Activated T-helper 1 cell treated with anti-CD3 and anti-CD28 coated beads, Interleukin-12 subunit alpha, Interleukin-12 subunit beta, Interleukin-2, Interleukin-4 antibody, amounts not matched to agents 30 ng/mL and 10 ng/mL and 1 ng/mL, durations not matched to agents 14 hours and 24 hours and 36 hours (primary cell): ENCODE measurements at regions not wholly inside any gene's neighbourhood (a gene's known extent, or its start where the extent isn't known, plus 50 kb on each side); places are given as distances from the start of the nearest gene placed in this dataset.

Source experiments
- DNase-seq: peaks from one replicate; pipeline ENCODE4 v3.0.0; 2021; ENCODE audit warnings: low spot score
- H3K27ac Mint-ChIP-seq: one replicate; pipeline ENCODE4 v1.8.0; 2021; ENCODE audit warnings: mild to moderate bottlenecking, mixed read lengths
- H3K27me3 Mint-ChIP-seq: one replicate; pipeline ENCODE4 v1.8.0; 2022; ENCODE audit warnings: mild to moderate bottlenecking, moderate library complexity, mixed read lengths; ENCODE audit not compliant: insufficient read depth
- H3K36me3 Mint-ChIP-seq: one replicate; pipeline ENCODE4 v1.8.0; 2021; ENCODE audit warnings: low read depth, mixed read lengths
- H3K4me1 Mint-ChIP-seq: one replicate; pipeline ENCODE4 v1.8.0; 2021; ENCODE audit warnings: low read depth, mixed read lengths
- H3K4me3 Mint-ChIP-seq: one replicate; pipeline ENCODE4 v1.8.0; 2021; ENCODE audit warnings: mild to moderate bottlenecking, moderate library complexity, mixed read lengths
- H3K9me3 Mint-ChIP-seq: one replicate; pipeline ENCODE4 v1.8.0; 2021; ENCODE audit warnings: mixed read lengths
- intact Hi-C: fragments of 100-400 bp; cut with micrococcal nuclease; formaldehyde crosslinking; loops from one replicate; pipeline ENCODE4 v1.15.1; 2024

DNA sequence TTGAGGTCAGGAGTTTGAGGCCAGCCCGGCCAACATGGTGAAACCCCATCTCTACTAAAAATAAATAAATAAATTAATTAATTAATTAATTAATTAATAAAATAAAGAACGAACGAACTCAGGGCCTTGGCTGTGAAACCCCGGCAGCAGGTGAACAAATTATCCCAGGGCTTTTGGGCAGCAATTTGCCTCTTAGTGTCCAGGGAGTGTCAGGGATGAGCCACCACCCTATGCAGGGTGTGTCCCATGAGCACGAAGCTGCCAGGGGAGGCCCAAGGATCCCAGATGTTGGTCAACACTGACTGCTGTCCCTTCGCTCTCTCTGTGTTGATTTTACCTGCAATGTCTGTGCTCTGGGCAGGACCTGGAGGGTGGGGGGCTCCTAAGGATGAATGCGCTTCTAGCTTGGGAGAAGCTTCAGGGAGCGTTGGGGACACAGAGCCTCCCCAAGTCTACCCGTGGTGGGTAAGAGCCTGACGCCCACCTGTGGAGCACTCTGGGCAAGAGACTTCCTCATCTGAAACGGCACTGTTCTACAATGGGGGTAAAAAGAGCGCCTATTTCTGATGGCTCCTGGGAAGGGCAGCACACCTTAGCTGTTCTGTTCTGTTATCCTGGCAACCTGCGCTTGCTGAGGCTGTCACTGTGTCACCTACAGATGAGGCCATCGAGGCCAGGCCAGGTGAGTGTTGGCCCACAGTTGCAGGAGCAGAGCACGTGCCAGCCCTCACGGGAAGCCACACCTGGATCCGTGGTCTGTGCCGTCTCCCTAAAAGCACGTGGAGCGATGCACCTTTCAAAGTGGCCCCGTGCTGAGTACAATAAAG is 125.5 kb upstream of the CDH4 start:
- Mint-ChIP-seq H3K9me3 (no peaks in the 10 kb centered on the region), H3K4me1 (no peaks in the 10 kb centered on the region), H3K36me3 (no peaks in the 10 kb centered on the region), H3K4me3 (no peak overlapping the region), H3K27me3 (peaks cover 1% of the 10 kb centered on the region), H3K27ac (no peak overlapping the region)
- DNase-seq: no peak
- intact Hi-C loops: no loop called here

DNA sequence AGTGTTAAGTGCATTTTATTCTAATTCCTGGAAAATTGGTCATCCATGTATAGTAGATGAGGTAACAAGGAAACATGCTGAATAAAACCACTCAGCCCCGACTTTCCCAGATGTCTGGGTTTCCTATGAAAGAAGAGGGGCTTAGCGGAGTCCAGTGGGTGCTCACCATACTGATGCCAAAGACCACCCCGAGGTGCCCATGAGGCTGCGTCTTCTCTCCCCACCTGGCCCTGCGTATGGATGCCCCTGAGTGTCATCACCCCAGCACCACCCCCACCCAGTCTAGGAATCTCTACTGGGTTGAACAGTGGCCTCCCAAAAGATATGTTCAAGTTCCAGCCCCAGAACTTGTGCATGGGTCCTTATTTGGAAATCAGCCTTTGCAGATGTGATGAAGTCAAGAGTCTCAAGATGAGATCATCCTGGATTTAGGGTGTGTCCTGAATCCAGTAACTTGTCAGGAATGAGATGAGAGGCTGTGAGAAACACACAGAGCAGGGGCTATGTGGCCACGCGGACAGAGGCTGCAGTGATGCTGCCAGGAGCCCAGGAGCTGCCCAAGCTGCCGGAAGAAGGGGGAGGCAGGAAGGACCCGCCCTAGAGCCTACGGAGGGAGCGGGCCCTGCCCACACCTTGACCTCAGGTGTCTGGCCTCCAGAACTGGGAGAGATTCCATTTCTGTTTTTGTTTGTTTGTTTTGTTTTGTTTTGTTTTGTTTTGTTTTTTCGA is 124.6 kb upstream of the CDH4 start:
- Mint-ChIP-seq H3K27me3 (no peaks in the 10 kb centered on the region), H3K4me3 (no peak overlapping the region), H3K4me1 (no peaks in the 10 kb centered on the region), H3K27ac (no peak overlapping the region), H3K36me3 (no peaks in the 10 kb centered on the region), H3K9me3 (no peaks in the 10 kb centered on the region)
- no peak for DNase-seq
- intact Hi-C loops: no loop called here

DNA sequence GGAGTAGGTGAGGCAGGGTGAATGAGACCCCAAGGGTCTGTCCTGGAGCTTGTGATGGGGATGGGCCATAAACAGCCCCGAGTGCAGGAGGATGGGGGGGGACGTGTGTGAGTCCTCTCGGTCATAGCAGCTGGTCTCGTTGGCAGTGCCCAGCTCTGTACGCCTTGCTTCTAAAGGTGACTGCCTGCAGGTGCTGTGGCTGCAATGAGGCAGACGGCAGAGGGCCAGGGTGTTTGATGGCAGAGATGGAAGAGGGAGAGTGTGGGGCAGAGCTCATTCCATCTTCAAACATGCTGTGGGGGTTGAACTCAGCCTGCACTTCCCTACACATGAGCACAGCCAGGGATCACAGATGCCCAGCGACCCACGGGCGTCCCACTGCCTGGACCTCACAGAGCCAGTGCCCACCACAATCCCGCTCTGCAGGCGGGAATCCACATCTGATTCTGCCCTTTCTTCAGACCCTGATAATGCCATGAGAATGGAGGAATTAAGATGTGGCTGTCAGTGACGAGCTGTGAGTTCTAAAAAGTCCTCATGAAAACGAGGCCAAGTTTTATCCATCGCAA is 123.3 kb upstream of the CDH4 start:
- no peaks in the 10 kb centered on the region for H3K9me3 Mint-ChIP-seq
- DNase-seq: no peak
- intact Hi-C loops: no loop called here
- no peaks in the 10 kb centered on the region for H3K27me3 Mint-ChIP-seq
- H3K36me3 Mint-ChIP-seq: no peaks in the 10 kb centered on the region
- H3K27ac Mint-ChIP-seq: no peak overlapping the region
- H3K4me3 Mint-ChIP-seq: no peak overlapping the region
- no peaks in the 10 kb centered on the region for H3K4me1 Mint-ChIP-seq

DNA sequence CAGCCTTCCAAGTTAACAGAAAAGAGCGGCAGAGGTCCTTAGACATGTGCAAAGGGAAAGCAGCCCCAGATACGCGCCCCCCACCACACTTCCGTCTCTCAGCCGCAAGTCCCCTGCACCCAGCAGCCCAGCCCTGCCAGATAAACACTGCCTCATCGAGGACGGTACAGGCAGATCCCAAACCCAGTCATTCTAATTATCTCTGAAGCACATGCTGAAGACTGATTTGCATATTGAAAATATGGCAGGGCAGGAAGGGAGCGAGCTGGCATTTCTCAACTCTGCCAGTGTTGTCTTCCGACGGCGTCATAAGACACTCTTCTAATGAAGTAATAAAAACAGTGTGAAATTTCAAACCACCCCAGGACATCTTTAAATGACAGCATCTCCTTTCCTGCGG is 122.8 kb upstream of the CDH4 start:
- Mint-ChIP-seq H3K27ac (no peak overlapping the region), H3K36me3 (no peaks in the 10 kb centered on the region), H3K4me1 (no peaks in the 10 kb centered on the region), H3K27me3 (no peaks in the 10 kb centered on the region), H3K4me3 (no peak overlapping the region), H3K9me3 (no peaks in the 10 kb centered on the region)
- intact Hi-C loops: no loop called here
- DNase-seq: no peak

DNA sequence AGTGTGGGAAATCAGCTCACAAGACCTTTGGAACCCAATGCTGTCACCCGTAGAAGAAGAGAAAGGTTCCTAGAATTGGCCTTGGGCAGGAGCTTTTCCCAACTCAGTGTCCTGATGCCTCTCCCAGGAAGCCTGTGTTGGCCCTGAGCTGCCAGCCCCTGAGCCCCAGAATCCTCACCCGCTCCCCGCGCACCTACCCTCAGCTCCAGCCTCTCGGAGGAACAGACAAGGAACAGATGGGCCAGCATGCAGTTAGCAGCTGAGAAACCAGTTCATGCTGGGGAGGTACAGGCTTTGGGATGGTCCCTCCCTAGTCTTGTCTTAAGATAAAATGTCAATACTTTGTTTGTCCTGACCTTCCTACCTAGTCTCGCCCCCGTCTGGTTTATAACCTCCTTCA is 121.9 kb upstream of the CDH4 start:
- no peaks in the 10 kb centered on the region for H3K27me3 Mint-ChIP-seq
- no peaks in the 10 kb centered on the region for H3K4me1 Mint-ChIP-seq
- intact Hi-C loops: no loop called here
- no peaks in the 10 kb centered on the region for H3K36me3 Mint-ChIP-seq
- DNase-seq: no peak
- no peak overlapping the region for H3K4me3 Mint-ChIP-seq
- no peak overlapping the region for H3K27ac Mint-ChIP-seq
- H3K9me3 Mint-ChIP-seq: no peaks in the 10 kb centered on the region

DNA sequence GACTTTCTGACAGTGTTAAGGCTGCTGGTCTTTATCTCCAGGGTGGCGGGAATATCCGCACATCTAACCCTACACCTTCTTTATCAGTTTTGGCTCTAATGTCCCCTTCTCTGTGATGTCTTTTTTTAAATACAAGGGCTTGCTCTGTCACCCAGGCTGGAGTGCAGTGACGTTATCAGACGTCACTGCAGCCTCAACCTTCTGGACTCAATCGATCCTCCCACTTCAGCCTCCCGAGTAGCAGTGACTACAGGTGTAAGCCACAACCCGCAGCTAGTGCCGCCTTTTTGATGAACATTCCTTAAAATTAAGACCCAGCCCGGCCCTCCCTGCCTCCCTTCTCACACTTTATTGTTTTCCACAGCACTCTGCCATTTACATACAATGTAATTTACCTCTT is 120.1 kb upstream of the CDH4 start:
- intact Hi-C loops: no loop called here
- Mint-ChIP-seq H3K27me3 (no peaks in the 10 kb centered on the region), H3K9me3 (no peaks in the 10 kb centered on the region), H3K27ac (no peak overlapping the region), H3K4me1 (no peaks in the 10 kb centered on the region), H3K4me3 (no peak overlapping the region), H3K36me3 (no peaks in the 10 kb centered on the region)
- DNase-seq: no peak

DNA sequence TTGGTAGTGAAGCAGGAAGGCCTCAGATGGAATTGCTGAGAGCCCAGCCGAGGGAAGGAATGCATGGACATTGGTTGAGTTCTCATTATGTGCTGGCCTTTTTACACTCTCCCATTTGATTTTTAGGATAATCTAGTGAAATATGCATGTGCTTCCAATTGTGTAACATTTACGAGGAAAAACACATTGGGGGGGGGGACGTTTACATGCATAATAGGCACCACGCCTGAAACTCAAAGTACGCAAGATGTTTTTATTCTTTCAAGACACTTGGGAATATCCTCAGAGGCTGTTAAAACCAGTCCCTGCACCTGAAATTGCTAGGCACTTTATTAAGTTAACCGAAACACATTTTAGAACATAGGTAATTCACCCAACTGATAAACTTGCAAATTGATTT is 118.5 kb upstream of the CDH4 start:
- Mint-ChIP-seq H3K4me1 (no peaks in the 10 kb centered on the region), H3K36me3 (no peaks in the 10 kb centered on the region), H3K27ac (no peak overlapping the region), H3K9me3 (no peaks in the 10 kb centered on the region), H3K4me3 (no peak overlapping the region), H3K27me3 (no peaks in the 10 kb centered on the region)
- DNase-seq: no peak
- intact Hi-C loops: no loop called here

DNA sequence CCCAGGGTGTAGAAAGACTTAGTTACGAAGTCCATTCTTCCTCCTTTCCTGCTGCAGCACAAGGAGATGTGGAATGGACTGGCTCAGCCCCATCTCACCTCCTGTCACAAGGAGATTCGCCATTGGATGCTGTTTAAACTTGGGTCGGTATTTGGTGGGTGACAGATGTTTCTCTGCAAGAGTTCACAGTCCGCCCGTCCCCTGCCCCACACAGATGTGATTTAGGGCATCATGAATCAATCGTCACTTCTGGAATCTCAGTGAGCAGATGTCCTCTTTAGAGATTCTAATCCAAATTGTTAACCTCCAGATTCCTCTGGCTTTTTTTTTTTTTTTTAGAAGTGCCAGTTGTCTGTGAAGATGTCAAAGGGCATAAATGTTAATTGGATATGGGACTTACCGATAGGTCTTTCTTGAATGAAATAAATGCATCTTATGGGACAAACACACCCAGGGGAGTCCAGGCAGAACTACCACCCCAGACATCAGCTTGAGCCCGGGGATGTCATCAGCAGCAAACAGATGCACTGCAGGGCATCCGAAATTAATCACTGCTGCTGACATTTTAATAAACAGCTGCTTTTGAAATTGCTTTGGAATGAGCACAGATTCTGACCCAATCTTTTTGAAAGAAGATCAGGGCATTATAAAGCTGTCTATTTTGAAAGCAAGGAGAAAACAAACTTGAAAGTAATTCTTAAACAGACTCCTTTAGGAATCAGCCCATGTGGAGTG is 117.6 kb upstream of the CDH4 start:
- Mint-ChIP-seq H3K27ac (no peak overlapping the region), H3K4me3 (no peak overlapping the region), H3K4me1 (no peaks in the 10 kb centered on the region), H3K27me3 (no peaks in the 10 kb centered on the region), H3K9me3 (no peaks in the 10 kb centered on the region), H3K36me3 (no peaks in the 10 kb centered on the region)
- no peak for DNase-seq
- intact Hi-C loops: no loop called here

DNA sequence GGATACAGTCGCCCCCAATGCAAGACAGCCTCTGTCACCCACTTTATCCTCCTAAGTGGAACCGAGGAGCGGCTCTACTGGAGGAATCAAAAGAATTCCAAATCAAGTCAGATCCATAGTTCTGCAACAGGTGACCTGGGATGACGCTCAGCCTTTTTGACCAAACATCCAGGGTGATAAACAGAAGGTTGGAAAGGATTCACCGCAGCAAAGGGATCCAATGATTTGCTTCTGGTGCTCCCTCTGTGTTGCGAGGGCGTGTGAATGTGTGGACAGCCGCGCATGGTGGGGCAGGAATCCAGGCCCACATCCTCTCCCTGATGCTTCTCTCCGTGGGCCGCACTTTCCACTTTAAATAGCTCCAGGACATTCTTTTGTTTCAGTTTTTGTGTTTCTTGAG is 116.8 kb upstream of the CDH4 start:
- DNase-seq: no peak
- Mint-ChIP-seq H3K27ac (no peak overlapping the region), H3K9me3 (no peaks in the 10 kb centered on the region), H3K4me3 (no peak overlapping the region), H3K27me3 (no peaks in the 10 kb centered on the region), H3K36me3 (no peaks in the 10 kb centered on the region), H3K4me1 (no peaks in the 10 kb centered on the region)
- intact Hi-C loops: no loop called here

DNA sequence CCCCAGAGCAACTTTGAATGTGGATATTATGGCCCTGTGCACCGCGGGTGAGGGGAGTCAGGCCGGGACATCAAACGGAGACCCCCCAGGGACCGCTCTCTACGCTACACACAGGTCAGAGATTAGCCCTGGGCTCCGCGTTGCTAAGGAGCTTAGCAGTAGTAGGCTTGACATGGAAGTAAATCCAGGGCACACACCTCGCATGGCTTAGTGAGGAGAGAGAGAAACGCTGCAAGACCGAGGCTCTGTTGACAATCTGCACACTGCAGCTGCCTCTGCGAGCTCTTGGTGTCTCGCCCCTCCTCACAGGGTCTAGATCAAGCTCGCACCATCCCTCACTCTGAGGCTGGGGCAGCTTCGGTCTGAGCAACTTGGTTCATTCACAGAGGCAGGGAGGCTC is 116.1 kb upstream of the CDH4 start:
- Mint-ChIP-seq H3K27me3 (no peaks in the 10 kb centered on the region), H3K4me1 (no peaks in the 10 kb centered on the region), H3K27ac (no peak overlapping the region), H3K36me3 (no peaks in the 10 kb centered on the region), H3K4me3 (no peak overlapping the region), H3K9me3 (no peaks in the 10 kb centered on the region)
- intact Hi-C loops: no loop called here
- no peak for DNase-seq

DNA sequence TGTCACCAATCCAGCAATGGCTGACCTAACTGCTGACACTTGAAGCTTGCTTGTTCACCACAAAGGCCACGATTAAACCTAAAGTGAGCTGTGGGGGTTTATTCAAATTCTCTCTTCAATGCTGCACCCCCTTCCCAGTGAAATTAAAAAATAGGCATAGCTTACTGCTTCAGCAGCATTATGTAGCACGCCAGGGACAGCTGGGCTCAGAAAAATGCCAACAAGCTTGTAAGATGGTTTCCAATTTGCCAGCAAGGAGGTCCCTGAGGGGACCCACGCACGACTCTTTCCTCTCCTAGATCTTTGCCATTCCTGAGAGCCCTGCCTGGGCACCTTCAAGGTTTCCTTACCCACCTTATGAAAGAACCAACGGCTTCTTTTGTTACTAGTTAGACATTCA is 113.5 kb upstream of the CDH4 start:
- no peak overlapping the region for H3K27ac Mint-ChIP-seq
- no peak overlapping the region for H3K4me3 Mint-ChIP-seq
- no peaks in the 10 kb centered on the region for H3K9me3 Mint-ChIP-seq
- no peaks in the 10 kb centered on the region for H3K27me3 Mint-ChIP-seq
- H3K36me3 Mint-ChIP-seq: no peaks in the 10 kb centered on the region
- intact Hi-C loops: no loop called here
- no peaks in the 10 kb centered on the region for H3K4me1 Mint-ChIP-seq
- DNase-seq: no peak

DNA sequence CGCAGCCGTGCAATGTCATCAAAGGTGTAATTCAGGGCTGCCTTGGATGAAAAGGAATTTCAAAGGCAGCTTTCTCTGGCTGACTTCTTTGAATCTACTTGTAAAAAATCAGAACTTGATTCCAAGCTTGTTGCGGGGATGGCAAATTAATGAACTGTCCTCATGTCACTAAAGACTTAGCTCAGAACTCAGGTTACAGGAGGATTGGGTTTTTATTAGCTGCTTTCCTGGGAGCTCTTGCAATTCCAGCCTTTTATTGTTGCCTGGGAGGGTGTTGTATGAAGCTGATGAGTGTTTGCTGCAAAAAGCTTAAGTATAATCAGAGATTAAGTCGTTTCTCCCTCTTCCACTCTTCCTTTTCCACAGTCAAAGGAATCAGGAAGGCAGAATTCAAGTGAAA is 113.0 kb upstream of the CDH4 start:
- no peak overlapping the region for H3K4me3 Mint-ChIP-seq
- no peaks in the 10 kb centered on the region for H3K27me3 Mint-ChIP-seq
- intact Hi-C loops: no loop called here
- H3K9me3 Mint-ChIP-seq: no peaks in the 10 kb centered on the region
- H3K27ac Mint-ChIP-seq: no peak overlapping the region
- no peak for DNase-seq
- H3K4me1 Mint-ChIP-seq: no peaks in the 10 kb centered on the region
- no peaks in the 10 kb centered on the region for H3K36me3 Mint-ChIP-seq

DNA sequence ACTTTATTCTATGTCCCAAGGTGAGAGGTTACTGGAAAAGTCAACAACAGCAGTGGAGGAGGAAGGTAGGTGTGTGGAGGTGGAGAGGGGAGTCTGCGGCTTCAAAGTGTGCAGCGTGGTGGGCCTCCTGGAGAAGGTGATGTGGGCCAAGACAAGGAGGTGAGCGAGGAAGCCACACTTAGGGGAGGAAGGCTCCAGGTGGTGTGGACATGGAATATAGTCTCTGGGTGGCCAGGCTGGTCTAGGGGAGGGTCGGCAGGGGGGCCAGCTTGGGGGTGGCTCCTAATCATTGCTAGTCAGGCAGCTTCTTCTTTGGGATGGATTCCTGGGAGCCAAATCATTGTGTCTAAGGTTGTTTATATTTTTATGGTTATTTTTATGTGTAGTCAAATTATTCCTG is 111.5 kb upstream of the CDH4 start:
- no peaks in the 10 kb centered on the region for H3K36me3 Mint-ChIP-seq
- H3K4me3 Mint-ChIP-seq: no peak overlapping the region
- intact Hi-C loops: no loop called here
- no peak overlapping the region for H3K27ac Mint-ChIP-seq
- no peaks in the 10 kb centered on the region for H3K27me3 Mint-ChIP-seq
- no peaks in the 10 kb centered on the region for H3K9me3 Mint-ChIP-seq
- no peak for DNase-seq
- no peaks in the 10 kb centered on the region for H3K4me1 Mint-ChIP-seq
